ENCODE measurements at regions not wholly inside any gene's neighbourhood (a gene's known extent, or its start where the extent isn't known, plus 50 kb on each side); places are given as distances from the start of the nearest gene placed in this dataset.

- no peak for TF ChIP-seq ZBTB7A (IDR thresholded peaks at IDR 0.05; ENCODE audit: low read depth)
- no peak for TF ChIP-seq CREB1 (IDR thresholded peaks at IDR 0.05; ENCODE audit: low read depth)
- TF ChIP-seq CEBPB (IDR thresholded peaks at IDR 0.05), result no peak
- no peak for TF ChIP-seq FOXM1 (IDR thresholded peaks at IDR 0.05; ENCODE audit: borderline replicate concordance, low read depth)
- no peak for TF ChIP-seq RAD21 (IDR thresholded peaks at IDR 0.05; ENCODE audit: low read depth)
- no peak for TF ChIP-seq REST (IDR thresholded peaks at IDR 0.05; ENCODE audit: low read depth)
- TF ChIP-seq MAX (IDR thresholded peaks at IDR 0.05), result no peak
- no peak for TF ChIP-seq EP300 (IDR thresholded peaks at IDR 0.05; ENCODE audit: borderline replicate concordance)
- TF ChIP-seq NFIC (IDR thresholded peaks at IDR 0.05), result no peak
- TF ChIP-seq TAF1 (IDR thresholded peaks at IDR 0.05; ENCODE audit: low read depth), result no peak
- TF ChIP-seq EGR1 (IDR thresholded peaks at IDR 0.05), result no peak
- no peak for TF ChIP-seq YY1 (IDR thresholded peaks at IDR 0.05; ENCODE audit: low read depth)
- TF ChIP-seq TCF12 (IDR thresholded peaks at IDR 0.05; ENCODE audit: low read depth), result no peak
- TF ChIP-seq USF1 (IDR thresholded peaks at IDR 0.05), result no peak
- no peak for TF ChIP-seq TEAD4 (IDR thresholded peaks at IDR 0.05)
These were observed 239.2 kb upstream of the FZD8 start for GRCh38 chr10:35881320-35881719.

- TF ChIP-seq TAF1 (IDR thresholded peaks at IDR 0.05; ENCODE audit: low read depth) (no peak), CREB1 (IDR thresholded peaks at IDR 0.05; ENCODE audit: low read depth) (no peak)
These were observed 234.2 kb upstream of the FZD8 start for GRCh38 chr10:35876248-35876647.

- TF ChIP-seq CREB1 (IDR thresholded peaks at IDR 0.05; ENCODE audit: low read depth), result no peak
- no peak for TF ChIP-seq TEAD4 (IDR thresholded peaks at IDR 0.05)
- no peak for TF ChIP-seq RAD21 (IDR thresholded peaks at IDR 0.05; ENCODE audit: low read depth)
- TF ChIP-seq TCF12 (IDR thresholded peaks at IDR 0.05; ENCODE audit: low read depth), result no peak
- TF ChIP-seq EGR1 (IDR thresholded peaks at IDR 0.05), result no peak
- no peak for TF ChIP-seq YY1 (IDR thresholded peaks at IDR 0.05; ENCODE audit: low read depth)
- no peak for TF ChIP-seq USF1 (IDR thresholded peaks at IDR 0.05)
- no peak for TF ChIP-seq ZBTB7A (IDR thresholded peaks at IDR 0.05; ENCODE audit: low read depth)
- no peak for TF ChIP-seq EP300 (IDR thresholded peaks at IDR 0.05; ENCODE audit: borderline replicate concordance)
- no peak for TF ChIP-seq FOXM1 (IDR thresholded peaks at IDR 0.05; ENCODE audit: borderline replicate concordance, low read depth)
- no peak for TF ChIP-seq TAF1 (IDR thresholded peaks at IDR 0.05; ENCODE audit: low read depth)
- no peak for TF ChIP-seq CEBPB (IDR thresholded peaks at IDR 0.05)
- TF ChIP-seq NFIC (IDR thresholded peaks at IDR 0.05), result no peak
- no peak for TF ChIP-seq REST (IDR thresholded peaks at IDR 0.05; ENCODE audit: low read depth)
- TF ChIP-seq MAX (IDR thresholded peaks at IDR 0.05), result no peak
These were observed 233.1 kb upstream of the FZD8 start for GRCh38 chr10:35875016-35875676.

GRCh38 chr10:35874311-35875015, 232.4 kb upstream of the FZD8 start:
- TF ChIP-seq CREB1 (IDR thresholded peaks at IDR 0.05; ENCODE audit: low read depth) (no peak), CEBPB (IDR thresholded peaks at IDR 0.05) (no peak), EGR1 (IDR thresholded peaks at IDR 0.05) (no peak), TCF12 (IDR thresholded peaks at IDR 0.05; ENCODE audit: low read depth) (no peak), FOXM1 (IDR thresholded peaks at IDR 0.05; ENCODE audit: borderline replicate concordance, low read depth) (no peak), TEAD4 (IDR thresholded peaks at IDR 0.05) (no peak), USF1 (IDR thresholded peaks at IDR 0.05) (no peak), EP300 (IDR thresholded peaks at IDR 0.05; ENCODE audit: borderline replicate concordance) (no peak), TAF1 (IDR thresholded peaks at IDR 0.05; ENCODE audit: low read depth) (no peak), RAD21 (IDR thresholded peaks at IDR 0.05; ENCODE audit: low read depth) (no peak), REST (IDR thresholded peaks at IDR 0.05; ENCODE audit: low read depth) (no peak), ZBTB7A (IDR thresholded peaks at IDR 0.05; ENCODE audit: low read depth) (no peak), YY1 (IDR thresholded peaks at IDR 0.05; ENCODE audit: low read depth) (no peak), MAX (IDR thresholded peaks at IDR 0.05) (no peak), NFIC (IDR thresholded peaks at IDR 0.05) (no peak)
